GM23338 (cell line): ENCODE measurements at regions not wholly inside any gene's neighbourhood (a gene's known extent, or its start where the extent isn't known, plus 50 kb on each side); places are given as distances from the start of the nearest gene placed in this dataset.

ENCODE experiments used
- ATAC-seq: fragments of 200-7000 bp; cut with Tn5 transposase; 3 replicates; pipeline ENCODE4 v1.9.1; 2020
- DNase-seq: peaks from one replicate; pipeline ENCODE4 v3.0.0-alpha.2; 2015; ENCODE audit warnings: low spot score
- H2AFZ ChIP-seq: fragments of 200-600 bp; sonication (generic); 2 replicates; pipeline ENCODE4 v1.8.0; 2016; ENCODE audit warnings: antibody characterized with exemption, mild to moderate bottlenecking, moderate library complexity
- H3F3A ChIP-seq: fragments of 200-600 bp; sonication (generic); replicated peaks from 2 replicates; pipeline ENCODE4 v1.8.0; 2017; ENCODE audit warnings: antibody characterized with exemption, mixed run types, low read depth
- H3K27ac ChIP-seq: fragments of 200-600 bp; sonication (generic); 2 replicates; pipeline ENCODE4 v1.6.1; 2016; ENCODE audit warnings: low read depth
- H3K27me3 ChIP-seq: fragments of 200-600 bp; sonication (generic); 2 replicates; pipeline ENCODE4 v1.8.0; 2016; ENCODE audit warnings: mild to moderate bottlenecking, mixed run types, moderate library complexity; ENCODE audit not compliant: insufficient read depth
- H3K36me3 ChIP-seq: fragments of 200-600 bp; sonication (generic); 2 replicates; pipeline ENCODE4 v1.8.0; 2016; ENCODE audit warnings: mild to moderate bottlenecking; ENCODE audit not compliant: insufficient read depth
- H3K4me1 ChIP-seq: fragments of 200-600 bp; sonication (generic); 2 replicates; pipeline ENCODE4 v1.8.0; 2016; ENCODE audit warnings: mild to moderate bottlenecking, moderate library complexity; ENCODE audit not compliant: insufficient read depth
- H3K4me2 ChIP-seq: fragments of 200-600 bp; sonication (generic); 2 replicates; pipeline ENCODE4 v1.7.1; 2017; ENCODE audit warnings: mixed run types
- H3K4me3 ChIP-seq: fragments of 200-600 bp; sonication (generic); 2 replicates; pipeline ENCODE4 v1.6.1; 2016; ENCODE audit warnings: mixed run types
- H3K79me2 ChIP-seq: fragments of 200-600 bp; sonication (generic); replicated peaks from 2 replicates; pipeline ENCODE4 v1.8.0; 2017; ENCODE audit warnings: mild to moderate bottlenecking; ENCODE audit not compliant: insufficient read depth
- H3K9me2 ChIP-seq: fragments of 200-600 bp; sonication (generic); 2 replicates; pipeline ENCODE4 v1.8.0; 2017; ENCODE audit not compliant: insufficient read depth
- H4K20me1 ChIP-seq: fragments of 200-600 bp; sonication (generic); replicated peaks from 2 replicates; pipeline ENCODE4 v1.8.0; 2017; ENCODE audit warnings: mild to moderate bottlenecking; ENCODE audit not compliant: insufficient read depth
- H3K27ac Mint-ChIP-seq: 2 replicates; pipeline ENCODE4 v1.8.0; 2020; ENCODE audit warnings: inconsistent platforms, mild to moderate bottlenecking, moderate library complexity, mixed read lengths
- H3K27me3 Mint-ChIP-seq: 3 replicates; pipeline ENCODE4 v1.8.0; 2022; ENCODE audit warnings: low read depth, mild to moderate bottlenecking, moderate library complexity, mixed read lengths, inconsistent platforms; ENCODE audit not compliant: insufficient read depth, poor library complexity
- H3K36me3 Mint-ChIP-seq: 3 replicates; pipeline ENCODE4 v1.8.0; 2021; ENCODE audit warnings: low read depth, mild to moderate bottlenecking, inconsistent platforms, moderate library complexity, mixed read lengths
- H3K4me1 Mint-ChIP-seq: 3 replicates; pipeline ENCODE4 v1.8.0; 2020; ENCODE audit warnings: mild to moderate bottlenecking, inconsistent platforms, mixed read lengths
- H3K4me3 Mint-ChIP-seq: 3 replicates; pipeline ENCODE4 v1.8.0; 2021; ENCODE audit warnings: moderate library complexity, mild to moderate bottlenecking, inconsistent platforms, mixed read lengths
- H3K9me3 Mint-ChIP-seq: 3 replicates; pipeline ENCODE4 v1.8.0; 2020; ENCODE audit warnings: moderate library complexity, mild to moderate bottlenecking, inconsistent platforms, mixed read lengths
- CREB1 ChIP-seq: fragments of 250-450 bp; sonication (Bioruptor Pico); IDR thresholded peaks from 2 replicates; pipeline ENCODE4 v1.5.0; 2020; ENCODE audit warnings: low read depth, mild to moderate bottlenecking, moderate library complexity
- CTCF ChIP-seq, 2 experiments: fragments of 200-600 bp in 1 of 2; sonication (generic) in 1 of 2; conservative IDR thresholded peaks; 2 replicates each; pipeline versions ENCODE4 v1.5.1 to v1.6.1; 2016 to 2017; ENCODE audit warnings: antibody characterized with exemption in 2 of 2, low read depth in 2 of 2, mild to moderate bottlenecking in 2 of 2, moderate library complexity in 1 of 2
- EZH2 ChIP-seq: fragments of 200-600 bp; sonication (generic); IDR thresholded peaks from one replicate; pipeline ENCODE4 v1.8.0; 2017; ENCODE audit warnings: antibody characterized with exemption, mild to moderate bottlenecking, low read depth; ENCODE audit not compliant: unreplicated experiment
- EZH2phosphoT487 ChIP-seq: fragments of 200-600 bp; sonication (generic); IDR thresholded peaks from one replicate; pipeline ENCODE4 v1.8.1; 2018; ENCODE audit warnings: antibody characterized with exemption; ENCODE audit not compliant: unreplicated experiment
- JUNB ChIP-seq: IDR thresholded peaks from one replicate; pipeline ENCODE4 v1.6.1; 2016; ENCODE audit warnings: antibody characterized with exemption; ENCODE audit not compliant: unreplicated experiment
- REST ChIP-seq: IDR thresholded peaks from one replicate; pipeline ENCODE4 v1.6.1; 2018; ENCODE audit warnings: antibody characterized with exemption; ENCODE audit not compliant: unreplicated experiment
- STAT1 ChIP-seq: IDR thresholded peaks from one replicate; pipeline ENCODE4 v1.6.1; 2016; ENCODE audit warnings: antibody characterized with exemption; ENCODE audit not compliant: unreplicated experiment
- ZNF331 ChIP-seq: fragments of 250-450 bp; sonication (Bioruptor Pico); IDR thresholded peaks from 2 replicates; pipeline ENCODE4 v1.5.0; 2020; ENCODE audit warnings: low read depth, mild to moderate bottlenecking, moderate library complexity
- TF ChIP-seq, protein P1 (sequence below): fragments of 250-450 bp; sonication (Bioruptor Pico); IDR thresholded peaks from 2 replicates; pipeline ENCODE4 v1.5.0; 2020; ENCODE audit warnings: mild to moderate bottlenecking, moderate library complexity
- TF ChIP-seq, protein P2 (sequence below): IDR thresholded peaks from 2 replicates; pipeline ENCODE4 v1.6.1; 2016; ENCODE audit warnings: antibody characterized with exemption

DNA sequence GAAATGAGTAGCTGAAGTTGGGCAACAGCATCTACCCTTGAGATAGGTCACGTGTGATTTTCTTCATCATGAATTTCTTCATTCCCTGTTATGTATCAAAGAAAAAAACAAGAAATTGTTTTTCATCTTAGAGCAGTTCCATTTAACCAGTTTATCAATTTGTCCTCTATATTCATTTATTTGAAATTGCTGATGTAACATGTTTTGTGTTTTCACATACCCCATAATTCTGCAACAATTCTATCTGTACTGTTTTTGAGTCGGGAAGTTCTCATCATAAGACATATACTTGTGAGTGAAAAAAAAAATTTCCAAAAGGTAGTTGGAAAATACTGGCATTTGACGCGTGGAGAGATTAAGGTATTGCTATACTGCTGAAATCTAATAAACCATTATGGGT, 422.6 kb upstream of the REG3G start (continued):
- TF ChIP-seq, protein P1, sequence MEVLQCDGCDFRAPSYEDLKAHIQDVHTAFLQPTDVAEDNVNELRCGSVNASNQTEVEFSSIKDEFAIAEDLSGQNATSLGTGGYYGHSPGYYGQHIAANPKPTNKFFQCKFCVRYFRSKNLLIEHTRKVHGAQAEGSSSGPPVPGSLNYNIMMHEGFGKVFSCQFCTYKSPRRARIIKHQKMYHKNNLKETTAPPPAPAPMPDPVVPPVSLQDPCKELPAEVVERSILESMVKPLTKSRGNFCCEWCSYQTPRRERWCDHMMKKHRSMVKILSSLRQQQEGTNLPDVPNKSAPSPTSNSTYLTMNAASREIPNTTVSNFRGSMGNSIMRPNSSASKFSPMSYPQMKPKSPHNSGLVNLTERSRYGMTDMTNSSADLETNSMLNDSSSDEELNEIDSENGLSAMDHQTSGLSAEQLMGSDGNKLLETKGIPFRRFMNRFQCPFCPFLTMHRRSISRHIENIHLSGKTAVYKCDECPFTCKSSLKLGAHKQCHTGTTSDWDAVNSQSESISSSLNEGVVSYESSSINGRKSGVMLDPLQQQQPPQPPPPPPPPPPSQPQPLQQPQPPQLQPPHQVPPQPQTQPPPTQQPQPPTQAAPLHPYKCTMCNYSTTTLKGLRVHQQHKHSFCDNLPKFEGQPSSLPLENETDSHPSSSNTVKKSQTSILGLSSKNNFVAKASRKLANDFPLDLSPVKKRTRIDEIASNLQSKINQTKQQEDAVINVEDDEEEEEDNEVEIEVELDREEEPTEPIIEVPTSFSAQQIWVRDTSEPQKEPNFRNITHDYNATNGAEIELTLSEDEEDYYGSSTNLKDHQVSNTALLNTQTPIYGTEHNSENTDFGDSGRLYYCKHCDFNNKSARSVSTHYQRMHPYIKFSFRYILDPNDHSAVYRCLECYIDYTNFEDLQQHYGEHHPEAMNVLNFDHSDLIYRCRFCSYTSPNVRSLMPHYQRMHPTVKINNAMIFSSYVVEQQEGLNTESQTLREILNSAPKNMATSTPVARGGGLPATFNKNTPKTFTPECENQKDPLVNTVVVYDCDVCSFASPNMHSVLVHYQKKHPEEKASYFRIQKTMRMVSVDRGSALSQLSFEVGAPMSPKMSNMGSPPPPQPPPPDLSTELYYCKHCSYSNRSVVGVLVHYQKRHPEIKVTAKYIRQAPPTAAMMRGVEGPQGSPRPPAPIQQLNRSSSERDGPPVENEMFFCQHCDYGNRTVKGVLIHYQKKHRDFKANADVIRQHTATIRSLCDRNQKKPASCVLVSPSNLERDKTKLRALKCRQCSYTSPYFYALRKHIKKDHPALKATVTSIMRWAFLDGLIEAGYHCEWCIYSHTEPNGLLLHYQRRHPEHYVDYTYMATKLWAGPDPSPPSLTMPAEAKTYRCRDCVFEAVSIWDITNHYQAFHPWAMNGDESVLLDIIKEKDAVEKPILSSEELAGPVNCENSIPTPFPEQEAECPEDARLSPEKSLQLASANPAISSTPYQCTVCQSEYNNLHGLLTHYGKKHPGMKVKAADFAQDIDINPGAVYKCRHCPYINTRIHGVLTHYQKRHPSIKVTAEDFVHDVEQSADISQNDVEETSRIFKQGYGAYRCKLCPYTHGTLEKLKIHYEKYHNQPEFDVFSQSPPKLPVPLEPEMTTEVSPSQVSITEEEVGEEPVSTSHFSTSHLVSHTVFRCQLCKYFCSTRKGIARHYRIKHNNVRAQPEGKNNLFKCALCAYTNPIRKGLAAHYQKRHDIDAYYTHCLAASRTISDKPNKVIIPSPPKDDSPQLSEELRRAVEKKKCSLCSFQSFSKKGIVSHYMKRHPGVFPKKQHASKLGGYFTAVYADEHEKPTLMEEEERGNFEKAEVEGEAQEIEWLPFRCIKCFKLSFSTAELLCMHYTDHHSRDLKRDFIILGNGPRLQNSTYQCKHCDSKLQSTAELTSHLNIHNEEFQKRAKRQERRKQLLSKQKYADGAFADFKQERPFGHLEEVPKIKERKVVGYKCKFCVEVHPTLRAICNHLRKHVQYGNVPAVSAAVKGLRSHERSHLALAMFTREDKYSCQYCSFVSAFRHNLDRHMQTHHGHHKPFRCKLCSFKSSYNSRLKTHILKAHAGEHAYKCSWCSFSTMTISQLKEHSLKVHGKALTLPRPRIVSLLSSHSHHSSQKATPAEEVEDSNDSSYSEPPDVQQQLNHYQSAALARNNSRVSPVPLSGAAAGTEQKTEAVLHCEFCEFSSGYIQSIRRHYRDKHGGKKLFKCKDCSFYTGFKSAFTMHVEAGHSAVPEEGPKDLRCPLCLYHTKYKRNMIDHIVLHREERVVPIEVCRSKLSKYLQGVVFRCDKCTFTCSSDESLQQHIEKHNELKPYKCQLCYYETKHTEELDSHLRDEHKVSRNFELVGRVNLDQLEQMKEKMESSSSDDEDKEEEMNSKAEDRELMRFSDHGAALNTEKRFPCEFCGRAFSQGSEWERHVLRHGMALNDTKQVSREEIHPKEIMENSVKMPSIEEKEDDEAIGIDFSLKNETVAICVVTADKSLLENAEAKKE (CRISPR knock-in tag): no peak
- no peak for TF ChIP-seq JUNB
- no peak for TF ChIP-seq EZH2phosphoT487
- TF ChIP-seq, protein P2, sequence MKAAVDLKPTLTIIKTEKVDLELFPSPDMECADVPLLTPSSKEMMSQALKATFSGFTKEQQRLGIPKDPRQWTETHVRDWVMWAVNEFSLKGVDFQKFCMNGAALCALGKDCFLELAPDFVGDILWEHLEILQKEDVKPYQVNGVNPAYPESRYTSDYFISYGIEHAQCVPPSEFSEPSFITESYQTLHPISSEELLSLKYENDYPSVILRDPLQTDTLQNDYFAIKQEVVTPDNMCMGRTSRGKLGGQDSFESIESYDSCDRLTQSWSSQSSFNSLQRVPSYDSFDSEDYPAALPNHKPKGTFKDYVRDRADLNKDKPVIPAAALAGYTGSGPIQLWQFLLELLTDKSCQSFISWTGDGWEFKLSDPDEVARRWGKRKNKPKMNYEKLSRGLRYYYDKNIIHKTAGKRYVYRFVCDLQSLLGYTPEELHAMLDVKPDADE: no peak
- no peak for TF ChIP-seq ZNF331
- TF ChIP-seq STAT1: no peak
- TF ChIP-seq CREB1 (CRISPR knock-in tag): no peak

GRCh38 chr2:78606895-78607294, 418.6 kb upstream of the REG3G start:
- H3K27me3 Mint-ChIP-seq: no peaks in the 10 kb centered on the region
- H3K9me3 Mint-ChIP-seq: no peaks in the 10 kb centered on the region
- H3K36me3 Mint-ChIP-seq: no peaks in the 10 kb centered on the region
- no peak overlapping the region for H3K27ac ChIP-seq
- no peaks in the 10 kb centered on the region for H3K27me3 ChIP-seq
- DNase-seq (no peak), ATAC-seq (no peak)
- H3K36me3 ChIP-seq: no peaks in the 10 kb centered on the region
- peaks cover 10% of the 10 kb centered on the region for H3K4me1 Mint-ChIP-seq
- H3K4me3 Mint-ChIP-seq: no peak overlapping the region
- no peak overlapping the region for H3K4me3 ChIP-seq
- H3F3A ChIP-seq: no peaks in the 10 kb centered on the region
- H3K27ac Mint-ChIP-seq: no peak overlapping the region
- no peaks in the 10 kb centered on the region for H3K79me2 ChIP-seq
- no peak overlapping the region; the same call in 1 of the 2 replicates for H2AFZ ChIP-seq
- 0 out of 2 replicates have a peak overlapping the region, but pooled peaks have one; percentile 8 for H3K4me2 ChIP-seq
- H4K20me1 ChIP-seq: no peaks in the 10 kb centered on the region
- peaks cover 21% of the 10 kb centered on the region for H3K4me1 ChIP-seq
- H3K9me2 ChIP-seq: no peaks in the 10 kb centered on the region
- TF ChIP-seq STAT1 (no peak), EZH2 (no peak), REST (no peak), ZNF331 (no peak), CREB1 (CRISPR knock-in tag) (no peak), CTCF (conservative IDR thresholded peaks at IDR 0.05; ENCODE audit: low read depth in 2 of 2) (no peak)
